IMR-90 (cell line): ENCODE measurements at regions not wholly inside any gene's neighbourhood (a gene's known extent, or its start where the extent isn't known, plus 50 kb on each side); places are given as distances from the start of the nearest gene placed in this dataset.

Source experiments
- BHLHE40 ChIP-seq: fragments of 150-350 bp; IDR thresholded peaks from 2 replicates; pipeline ENCODE4 v1.6.1; 2016; ENCODE audit warnings: mild to moderate bottlenecking, low read depth, low read length
- CHD1 ChIP-seq: IDR thresholded peaks from 2 replicates; pipeline ENCODE4 v1.6.1; 2012; ENCODE audit warnings: low read depth, low read length, improper control_type of control experiment
- FOS ChIP-seq: fragments of 150-350 bp; IDR thresholded peaks from 2 replicates; pipeline ENCODE4 v1.6.1; 2016; ENCODE audit warnings: low read depth, low read length
- POLR2A ChIP-seq: IDR thresholded peaks from 2 replicates; pipeline ENCODE4 v1.6.1; 2012; ENCODE audit warnings: mild to moderate bottlenecking, low read depth, low read length
- RAD21 ChIP-seq: IDR thresholded peaks from 2 replicates; pipeline ENCODE4 v1.6.1; 2012; ENCODE audit warnings: low read length, improper control_type of control experiment
- TF ChIP-seq, protein P1 (sequence below): conservative IDR thresholded peaks from 2 replicates; pipeline ENCODE4 v1.5.1; 2012; ENCODE audit warnings: mild to moderate bottlenecking, low read depth, low read length, improper control_type of control experiment
- TF ChIP-seq, protein P2 (sequence below): fragments of 150-350 bp; IDR thresholded peaks from 2 replicates; pipeline ENCODE4 v1.6.1; 2016; ENCODE audit warnings: low read depth, mild to moderate bottlenecking, low read length, moderate library complexity, borderline replicate concordance
- TF ChIP-seq, protein P3 (sequence below): fragments of 150-350 bp; IDR thresholded peaks from 2 replicates; pipeline ENCODE4 v1.6.1; 2017; ENCODE audit warnings: mild to moderate bottlenecking, antibody characterized with exemption, low read length, low read depth

DNA sequence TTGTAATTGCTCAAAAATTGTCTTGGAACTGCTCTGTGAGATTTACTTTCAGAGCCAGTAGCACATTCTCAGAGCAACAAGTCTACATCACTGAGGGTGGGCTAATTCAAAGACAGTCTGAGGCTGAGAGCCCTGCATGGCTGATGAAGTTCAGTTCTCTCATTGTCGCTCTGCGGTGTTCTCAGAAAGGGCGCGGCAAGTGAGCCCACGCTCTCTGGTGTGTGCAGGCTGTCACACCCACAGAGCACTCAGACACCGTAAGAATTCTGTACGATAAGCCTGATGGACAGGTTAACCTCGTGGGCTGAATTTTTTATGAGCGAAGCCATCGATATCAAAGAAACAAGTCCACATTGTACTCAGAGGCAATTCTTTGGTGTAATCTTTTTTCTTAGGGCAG lies 557.8 kb downstream of the HACE1 start:
- no peak for TF ChIP-seq BHLHE40
- TF ChIP-seq, protein P1, sequence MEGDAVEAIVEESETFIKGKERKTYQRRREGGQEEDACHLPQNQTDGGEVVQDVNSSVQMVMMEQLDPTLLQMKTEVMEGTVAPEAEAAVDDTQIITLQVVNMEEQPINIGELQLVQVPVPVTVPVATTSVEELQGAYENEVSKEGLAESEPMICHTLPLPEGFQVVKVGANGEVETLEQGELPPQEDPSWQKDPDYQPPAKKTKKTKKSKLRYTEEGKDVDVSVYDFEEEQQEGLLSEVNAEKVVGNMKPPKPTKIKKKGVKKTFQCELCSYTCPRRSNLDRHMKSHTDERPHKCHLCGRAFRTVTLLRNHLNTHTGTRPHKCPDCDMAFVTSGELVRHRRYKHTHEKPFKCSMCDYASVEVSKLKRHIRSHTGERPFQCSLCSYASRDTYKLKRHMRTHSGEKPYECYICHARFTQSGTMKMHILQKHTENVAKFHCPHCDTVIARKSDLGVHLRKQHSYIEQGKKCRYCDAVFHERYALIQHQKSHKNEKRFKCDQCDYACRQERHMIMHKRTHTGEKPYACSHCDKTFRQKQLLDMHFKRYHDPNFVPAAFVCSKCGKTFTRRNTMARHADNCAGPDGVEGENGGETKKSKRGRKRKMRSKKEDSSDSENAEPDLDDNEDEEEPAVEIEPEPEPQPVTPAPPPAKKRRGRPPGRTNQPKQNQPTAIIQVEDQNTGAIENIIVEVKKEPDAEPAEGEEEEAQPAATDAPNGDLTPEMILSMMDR, result no peak
- no peak for TF ChIP-seq POLR2A
- no peak for TF ChIP-seq RAD21
- TF ChIP-seq CHD1, result no peak
- TF ChIP-seq FOS, result no peak
- TF ChIP-seq, protein P2, sequence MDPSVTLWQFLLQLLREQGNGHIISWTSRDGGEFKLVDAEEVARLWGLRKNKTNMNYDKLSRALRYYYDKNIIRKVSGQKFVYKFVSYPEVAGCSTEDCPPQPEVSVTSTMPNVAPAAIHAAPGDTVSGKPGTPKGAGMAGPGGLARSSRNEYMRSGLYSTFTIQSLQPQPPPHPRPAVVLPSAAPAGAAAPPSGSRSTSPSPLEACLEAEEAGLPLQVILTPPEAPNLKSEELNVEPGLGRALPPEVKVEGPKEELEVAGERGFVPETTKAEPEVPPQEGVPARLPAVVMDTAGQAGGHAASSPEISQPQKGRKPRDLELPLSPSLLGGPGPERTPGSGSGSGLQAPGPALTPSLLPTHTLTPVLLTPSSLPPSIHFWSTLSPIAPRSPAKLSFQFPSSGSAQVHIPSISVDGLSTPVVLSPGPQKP, result no peak
- TF ChIP-seq, protein P3, sequence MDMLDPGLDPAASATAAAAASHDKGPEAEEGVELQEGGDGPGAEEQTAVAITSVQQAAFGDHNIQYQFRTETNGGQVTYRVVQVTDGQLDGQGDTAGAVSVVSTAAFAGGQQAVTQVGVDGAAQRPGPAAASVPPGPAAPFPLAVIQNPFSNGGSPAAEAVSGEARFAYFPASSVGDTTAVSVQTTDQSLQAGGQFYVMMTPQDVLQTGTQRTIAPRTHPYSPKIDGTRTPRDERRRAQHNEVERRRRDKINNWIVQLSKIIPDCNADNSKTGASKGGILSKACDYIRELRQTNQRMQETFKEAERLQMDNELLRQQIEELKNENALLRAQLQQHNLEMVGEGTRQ, result no peak
